SK-N-SH treated with all-trans-retinoic acid at 6 μM for 48 hours (cell line): ENCODE measurements at regions not wholly inside any gene's neighbourhood (a gene's known extent, or its start where the extent isn't known, plus 50 kb on each side); places are given as distances from the start of the nearest gene placed in this dataset.

ENCODE experiments used
- ATAC-seq: fragments of 200-7000 bp; cut with Tn5 transposase; 3 replicates; pipeline ENCODE4 v1.9.1; 2020; ENCODE audit warnings: mild to moderate bottlenecking, moderate library complexity
- ARNTL ChIP-seq: fragments of 450-650 bp; formaldehyde crosslinking; IDR thresholded peaks from 2 replicates; pipeline ENCODE4 v1.5.0; 2020; ENCODE audit warnings: low read depth, mild to moderate bottlenecking, moderate library complexity, borderline replicate concordance
- BACH2 ChIP-seq: fragments of 250-450 bp; sonication (Bioruptor Pico); IDR thresholded peaks from 2 replicates; pipeline ENCODE4 v1.9.0; 2021; ENCODE audit warnings: mild to moderate bottlenecking, borderline replicate concordance
- CREB5 ChIP-seq: fragments of 250-450 bp; sonication (Bioruptor Pico); IDR thresholded peaks from 2 replicates; pipeline ENCODE4 v1.5.1; 2020; ENCODE audit warnings: low read depth, mild to moderate bottlenecking, moderate library complexity
- CSDC2 ChIP-seq: fragments of 250-450 bp; sonication (Bioruptor Pico); IDR thresholded peaks from 2 replicates; pipeline ENCODE4 v1.5.0; 2020; ENCODE audit warnings: mild to moderate bottlenecking, moderate library complexity
- CSRNP3 ChIP-seq: fragments of 250-450 bp; sonication (Bioruptor Pico); IDR thresholded peaks from 2 replicates; pipeline ENCODE4 v1.5.1; 2021; ENCODE audit warnings: mild to moderate bottlenecking, moderate library complexity
- ESRRG ChIP-seq: fragments of 250-450 bp; sonication (Bioruptor Pico); IDR thresholded peaks from 2 replicates; pipeline ENCODE4 v1.6.1; 2021; ENCODE audit warnings: mild to moderate bottlenecking
- GLIS3 ChIP-seq: fragments of 250-450 bp; sonication (Bioruptor Pico); IDR thresholded peaks from 2 replicates; pipeline ENCODE4 v1.5.0; 2020; ENCODE audit warnings: mild to moderate bottlenecking, moderate library complexity
- ISL1 ChIP-seq: fragments of 250-450 bp; sonication (Bioruptor Pico); IDR thresholded peaks from 2 replicates; pipeline ENCODE4 v2.1.2; 2022; ENCODE audit warnings: mild to moderate bottlenecking, moderate library complexity
- OSR1 ChIP-seq: fragments of 250-450 bp; sonication (Bioruptor Pico); IDR thresholded peaks from 2 replicates; pipeline ENCODE4 v1.8.0; 2022; ENCODE audit warnings: moderate library complexity, mild to moderate bottlenecking, inconsistent platforms
- POU6F1 ChIP-seq: fragments of 250-450 bp; sonication (Bioruptor Pico); IDR thresholded peaks from 2 replicates; pipeline ENCODE4 v1.8.0; 2021; ENCODE audit warnings: low read depth, mild to moderate bottlenecking, moderate library complexity, borderline replicate concordance
- PPARA ChIP-seq: fragments of 250-450 bp; sonication (Bioruptor Pico); IDR thresholded peaks from 2 replicates; pipeline ENCODE4 v1.5.0; 2020; ENCODE audit warnings: mild to moderate bottlenecking, borderline replicate concordance
- RARB ChIP-seq: fragments of 250-450 bp; sonication (Bioruptor Pico); IDR thresholded peaks from 2 replicates; pipeline ENCODE4 v1.8.0; 2021; ENCODE audit warnings: mild to moderate bottlenecking, moderate library complexity
- SNAI2 ChIP-seq: fragments of 250-450 bp; sonication (Bioruptor Pico); IDR thresholded peaks from 2 replicates; pipeline ENCODE4 v1.5.0; 2020; ENCODE audit warnings: mild to moderate bottlenecking, moderate library complexity
- TOX ChIP-seq: fragments of 250-450 bp; sonication (Bioruptor Pico); IDR thresholded peaks from 2 replicates; pipeline ENCODE4 v1.8.0; 2021; ENCODE audit warnings: mild to moderate bottlenecking, moderate library complexity, borderline replicate concordance
- ZC3H10 ChIP-seq: fragments of 250-450 bp; sonication (Bioruptor Pico); IDR thresholded peaks from 2 replicates; pipeline ENCODE4 v1.5.1; 2021; ENCODE audit warnings: mild to moderate bottlenecking, moderate library complexity
- ZFP3 ChIP-seq: fragments of 250-450 bp; sonication (Bioruptor Pico); IDR thresholded peaks from 2 replicates; pipeline ENCODE4 v1.5.0; 2020; ENCODE audit warnings: mild to moderate bottlenecking, moderate library complexity
- ZFP30 ChIP-seq: fragments of 450-650 bp; formaldehyde crosslinking; IDR thresholded peaks from 2 replicates; pipeline ENCODE4 v1.5.0; 2022; ENCODE audit warnings: mild to moderate bottlenecking, moderate library complexity
- ZNF565 ChIP-seq: fragments of 450-650 bp; formaldehyde crosslinking; conservative IDR thresholded peaks from 2 replicates; pipeline ENCODE4 v1.5.0; 2020; ENCODE audit warnings: low read depth, mild to moderate bottlenecking, moderate library complexity
- ZNF70 ChIP-seq: fragments of 450-650 bp; formaldehyde crosslinking; IDR thresholded peaks from 2 replicates; pipeline ENCODE4 v1.5.0; 2020; ENCODE audit warnings: mild to moderate bottlenecking, moderate library complexity
- ZNF8 ChIP-seq: fragments of 450-650 bp; formaldehyde crosslinking; IDR thresholded peaks from 2 replicates; pipeline ENCODE4 v1.5.0; 2020; ENCODE audit warnings: mild to moderate bottlenecking, moderate library complexity
- TF ChIP-seq, protein P1 (sequence below): fragments of 250-450 bp; sonication (Bioruptor Pico); IDR thresholded peaks from 2 replicates; pipeline ENCODE4 v1.5.0; 2020; ENCODE audit warnings: mild to moderate bottlenecking, moderate library complexity

- ATAC-seq: no peak
These were observed 188.7 kb upstream of the ARID2 start for GRCh38 chr12:45540661-45541341.

DNA sequence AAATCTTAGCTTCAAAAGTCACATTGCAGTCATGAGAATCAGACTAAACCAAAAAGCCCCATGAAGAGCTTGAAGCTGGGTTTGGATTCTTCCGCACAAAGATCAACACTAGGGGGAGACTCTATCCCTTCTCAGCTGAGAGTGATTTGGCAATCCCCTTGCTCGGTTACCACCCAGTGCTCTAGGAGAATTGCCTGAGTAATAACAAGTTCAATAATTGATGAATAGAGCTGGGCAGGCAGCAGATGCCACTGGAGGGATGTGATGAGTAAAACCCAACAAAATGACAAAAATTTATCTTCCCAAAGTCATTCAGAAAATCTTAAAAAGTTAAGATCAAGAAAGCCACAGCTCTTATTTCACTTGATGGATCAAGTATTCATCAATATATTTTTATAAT is 185.6 kb upstream of the ARID2 start:
- TF ChIP-seq ZNF8: no peak
- TF ChIP-seq CSDC2 (CRISPR knock-in tag): no peak
- TF ChIP-seq RARB (CRISPR knock-in tag): no peak
- TF ChIP-seq POU6F1: no peak
- no peak for TF ChIP-seq GLIS3 (CRISPR knock-in tag)
- TF ChIP-seq ZFP3: no peak
- TF ChIP-seq BACH2 (CRISPR knock-in tag): no peak
- no peak for TF ChIP-seq ARNTL (CRISPR knock-in tag)
- TF ChIP-seq ESRRG (CRISPR knock-in tag): no peak
- no peak for TF ChIP-seq ISL1
- no peak for TF ChIP-seq SNAI2
- no peak for TF ChIP-seq CSRNP3 (CRISPR knock-in tag)
- TF ChIP-seq ZFP30 (CRISPR knock-in tag): no peak
- TF ChIP-seq TOX (CRISPR knock-in tag): no peak
- no peak for TF ChIP-seq ZC3H10 (CRISPR knock-in tag)
- no peak for TF ChIP-seq OSR1
- no peak for TF ChIP-seq CREB5 (CRISPR knock-in tag)
- ATAC-seq: peak; percentile 95

More at GRCh38 chr12:45540661-45541341, 188.7 kb upstream of the ARID2 start:
- TF ChIP-seq TOX (CRISPR knock-in tag): no peak
- no peak for TF ChIP-seq ZNF70 (CRISPR knock-in tag)
- TF ChIP-seq, protein P1, sequence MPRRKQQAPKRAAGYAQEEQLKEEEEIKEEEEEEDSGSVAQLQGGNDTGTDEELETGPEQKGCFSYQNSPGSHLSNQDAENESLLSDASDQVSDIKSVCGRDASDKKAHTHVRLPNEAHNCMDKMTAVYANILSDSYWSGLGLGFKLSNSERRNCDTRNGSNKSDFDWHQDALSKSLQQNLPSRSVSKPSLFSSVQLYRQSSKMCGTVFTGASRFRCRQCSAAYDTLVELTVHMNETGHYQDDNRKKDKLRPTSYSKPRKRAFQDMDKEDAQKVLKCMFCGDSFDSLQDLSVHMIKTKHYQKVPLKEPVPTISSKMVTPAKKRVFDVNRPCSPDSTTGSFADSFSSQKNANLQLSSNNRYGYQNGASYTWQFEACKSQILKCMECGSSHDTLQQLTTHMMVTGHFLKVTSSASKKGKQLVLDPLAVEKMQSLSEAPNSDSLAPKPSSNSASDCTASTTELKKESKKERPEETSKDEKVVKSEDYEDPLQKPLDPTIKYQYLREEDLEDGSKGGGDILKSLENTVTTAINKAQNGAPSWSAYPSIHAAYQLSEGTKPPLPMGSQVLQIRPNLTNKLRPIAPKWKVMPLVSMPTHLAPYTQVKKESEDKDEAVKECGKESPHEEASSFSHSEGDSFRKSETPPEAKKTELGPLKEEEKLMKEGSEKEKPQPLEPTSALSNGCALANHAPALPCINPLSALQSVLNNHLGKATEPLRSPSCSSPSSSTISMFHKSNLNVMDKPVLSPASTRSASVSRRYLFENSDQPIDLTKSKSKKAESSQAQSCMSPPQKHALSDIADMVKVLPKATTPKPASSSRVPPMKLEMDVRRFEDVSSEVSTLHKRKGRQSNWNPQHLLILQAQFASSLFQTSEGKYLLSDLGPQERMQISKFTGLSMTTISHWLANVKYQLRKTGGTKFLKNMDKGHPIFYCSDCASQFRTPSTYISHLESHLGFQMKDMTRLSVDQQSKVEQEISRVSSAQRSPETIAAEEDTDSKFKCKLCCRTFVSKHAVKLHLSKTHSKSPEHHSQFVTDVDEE (CRISPR knock-in tag): no peak
- TF ChIP-seq OSR1: no peak
- TF ChIP-seq POU6F1: no peak
- TF ChIP-seq ZNF565 (CRISPR knock-in tag): no peak
- no peak for TF ChIP-seq ZFP3
- TF ChIP-seq PPARA (CRISPR knock-in tag): no peak
- TF ChIP-seq ZFP30 (CRISPR knock-in tag): no peak
- no peak for TF ChIP-seq ISL1
- TF ChIP-seq, all 23 proteins: peak for 0

GRCh38 chr12:45546545-45546944 is 183.0 kb upstream of the ARID2 start:
- TF ChIP-seq TOX (CRISPR knock-in tag) (no peak), ZNF8 (no peak), ZNF565 (CRISPR knock-in tag) (no peak)

More at GRCh38 chr12:45546545-45546944, 183.0 kb upstream of the ARID2 start:
- ATAC-seq: no peak
